Endothelial cell of umbilical vein (primary cell): ENCODE measurements at regions not wholly inside any gene's neighbourhood (a gene's known extent, or its start where the extent isn't known, plus 50 kb on each side); places are given as distances from the start of the nearest gene placed in this dataset.

ENCODE experiments used
- BruUV-seq: library from RNA; stranded (reverse); fragments of 400-500 nt; replicated peaks from 2 replicates; lab custom pipeline; 2021; lab: Mats Ljungman, UMichigan
- CTCF ChIA-PET: fragments of 300-600, 350-600 bp; sonication (Branson Sonifier 250); formaldehyde crosslinking; loops from one replicate; lab custom pipeline; 2021; ENCODE audit warnings: antibody characterized with exemption, inconsistent platforms; lab: Charles Lee
- POLR2A ChIA-PET: fragments of 300-600, 350-600 bp; sonication (Branson Sonifier 250); formaldehyde crosslinking; loops from one replicate; lab custom pipeline; 2021; ENCODE audit warnings: antibody characterized with exemption, inconsistent platforms; lab: Charles Lee
- DNase-seq: peaks from one replicate; pipeline ENCODE4 v3.0.0-alpha.2; 2011; ENCODE audit warnings: low read depth, low spot score
- FAIRE-seq: peaks from 2 replicates; lab custom pipeline; 2011; peaks lifted over from hg19 to GRCh38; lab: Jason Lieb, UNC
- H2AFZ ChIP-seq: 2 replicates; pipeline ENCODE4 v1.6.0; 2012; ENCODE audit warnings: low read depth, low read length, control low read depth, inconsistent platforms
- H3K27ac ChIP-seq: 2 replicates; pipeline ENCODE4 v1.5.1; 2011; ENCODE audit warnings: low read depth, mild to moderate bottlenecking, control low read depth, low read length, moderate library complexity; ENCODE audit not compliant: insufficient read depth
- H3K27me3 ChIP-seq, 2 experiments: 2 replicates each; pipeline versions ENCODE4 v1.6.0 to v1.6.1; 2011; ENCODE audit warnings: low read length in 2 of 2, mixed read lengths in 1 of 2; ENCODE audit not compliant: control insufficient read depth in 2 of 2, insufficient read depth in 2 of 2
- H3K36me3 ChIP-seq, 2 experiments: 2 replicates in 1 of 2; 3 replicates in 1 of 2; pipeline ENCODE4 v1.5.1; 2011; ENCODE audit warnings: low read length in 2 of 2, mild to moderate bottlenecking in 1 of 2, moderate library complexity in 1 of 2; ENCODE audit not compliant: control insufficient read depth in 2 of 2, insufficient read depth in 2 of 2; ENCODE audit errors: extremely low read depth in 1 of 2
- H3K4me1 ChIP-seq: 3 replicates; pipeline ENCODE4 v1.5.1; 2011; ENCODE audit warnings: mild to moderate bottlenecking, low read length; ENCODE audit not compliant: control insufficient read depth, insufficient read depth; ENCODE audit errors: extremely low read depth
- H3K4me2 ChIP-seq: 2 replicates; pipeline ENCODE4 v1.6.1; 2011; ENCODE audit warnings: low read length, control low read depth, mixed read lengths; ENCODE audit not compliant: insufficient read depth
- H3K4me3 ChIP-seq, 3 experiments: fragments of 200-600 bp in 1 of 3; sonication (generic), shearing (Covaris generic) in 1 of 3; replicated peaks in 1 of 3; 2 replicates each; pipeline ENCODE4 v1.5.1; 2011 to 2016; ENCODE audit warnings: control low read depth in 3 of 3, low read length in 3 of 3, mild to moderate bottlenecking in 2 of 3, inconsistent platforms in 1 of 3, low read depth in 1 of 3, moderate library complexity in 1 of 3; ENCODE audit not compliant: insufficient read depth in 1 of 3
- H3K79me2 ChIP-seq: 2 replicates; pipeline ENCODE4 v1.6.0; 2012; ENCODE audit warnings: low read length, inconsistent platforms; ENCODE audit not compliant: control insufficient read depth, insufficient read depth
- H3K9ac ChIP-seq: replicated peaks from 2 replicates; pipeline ENCODE3; 2011; ENCODE audit warnings: low read length, control low read depth; ENCODE audit not compliant: insufficient read depth; ENCODE audit errors: extremely low read depth
- H3K9me1 ChIP-seq: replicated peaks from 3 replicates; pipeline ENCODE4 v1.6.0; 2011; ENCODE audit warnings: mild to moderate bottlenecking, low read length; ENCODE audit not compliant: control insufficient read depth, insufficient read depth; ENCODE audit errors: extremely low read depth
- H3K9me3 ChIP-seq: replicated peaks from 2 replicates; pipeline ENCODE4 v1.5.1; 2012; ENCODE audit warnings: low read length, inconsistent platforms; ENCODE audit not compliant: control insufficient read depth, insufficient read depth
- H4K20me1 ChIP-seq: replicated peaks from 2 replicates; pipeline ENCODE3; 2011; ENCODE audit warnings: mild to moderate bottlenecking, low read length; ENCODE audit not compliant: control insufficient read depth, insufficient read depth; ENCODE audit errors: extremely low read depth
- CTCF ChIP-seq, 2 donors: IDR thresholded peaks; 1 replicate in 1 of 2; 2 replicates in 1 of 2; pipeline ENCODE4 v1.5.1; 2011; ENCODE audit warnings: low read length in 2 of 2, mild to moderate bottlenecking in 2 of 2, moderate library complexity in 2 of 2, control low read depth in 1 of 2, inconsistent platforms in 1 of 2, low read depth in 1 of 2; ENCODE audit not compliant: insufficient read depth in 1 of 2; ENCODE audit errors: extremely low read depth in 1 of 2
- EZH2 ChIP-seq: IDR thresholded peaks from 2 replicates; pipeline ENCODE4 v1.6.1; 2012; ENCODE audit warnings: borderline replicate concordance, low read depth, mild to moderate bottlenecking, moderate library complexity, low read length, inconsistent platforms; ENCODE audit not compliant: severe bottlenecking
- FOS ChIP-seq: IDR thresholded peaks from 2 replicates; pipeline ENCODE4 v1.6.1; 2011; ENCODE audit warnings: mild to moderate bottlenecking, low read length, moderate library complexity, borderline replicate concordance; ENCODE audit not compliant: insufficient read depth
- GATA2 ChIP-seq: IDR thresholded peaks from 2 replicates; pipeline ENCODE4 v1.7.0; 2011; ENCODE audit warnings: low read depth, mild to moderate bottlenecking, moderate library complexity, mixed read lengths, low read length; ENCODE audit not compliant: insufficient read length, insufficient read depth
- JUN ChIP-seq: IDR thresholded peaks from 2 replicates; pipeline ENCODE4 v1.6.1; 2011; ENCODE audit warnings: borderline replicate concordance, low read depth; ENCODE audit not compliant: insufficient read length, insufficient read depth
- MAX ChIP-seq: IDR thresholded peaks from 2 replicates; pipeline ENCODE4 v1.6.1; 2011; ENCODE audit not compliant: insufficient read depth, insufficient read length
- MYC ChIP-seq: IDR thresholded peaks from one replicate; pipeline ENCODE4 v1.6.1; 2011; ENCODE audit warnings: mild to moderate bottlenecking, low read depth, low read length
- POLR2A ChIP-seq: IDR thresholded peaks from 2 replicates; pipeline ENCODE4 v1.6.1; 2012; ENCODE audit warnings: low read depth, mild to moderate bottlenecking, control low read depth, low read length
- POLR2AphosphoS5 ChIP-seq: IDR thresholded peaks from 2 replicates; pipeline ENCODE4 v1.6.1; 2012; ENCODE audit warnings: low read depth, mild to moderate bottlenecking, control low read depth, low read length, moderate library complexity; ENCODE audit not compliant: insufficient read depth
- dilution Hi-C: fragments of 300-500 bp; cut with MboI; formaldehyde crosslinking; loops from one replicate; pipeline ENCODE4 v1.15.0; 2019; ENCODE audit warnings: low sequenced_read_pairs; ENCODE audit not compliant: extremely low pct_ligation_motif_present
- intact Hi-C: fragments of 100-400 bp; cut with micrococcal nuclease; formaldehyde crosslinking; loops from one replicate; pipeline ENCODE4 v1.10.0; 2022

GRCh38 chr3:135337192-135337591 is 542.1 kb downstream of the EPHB1 start:
- no peaks in the 10 kb centered on the region for H3K9me1 ChIP-seq
- FAIRE-seq (no peak), DNase-seq (no peak)
- H2AFZ ChIP-seq = no peak overlapping the region
- intact Hi-C loops (no loop called here), dilution Hi-C loops (no loop called here)
- H3K36me3 ChIP-seq = no peaks in the 10 kb centered on the region
- H3K4me3 ChIP-seq = no peak overlapping the region
- no peaks in the 10 kb centered on the region for H3K4me1 ChIP-seq
- POLR2A ChIA-PET = no interaction called here
- TF ChIP-seq POLR2A (no peak), POLR2AphosphoS5 (no peak), MAX (no peak), EZH2 (no peak), CTCF (IDR thresholded peaks at IDR 0.05; ENCODE audit: extremely low read depth in 1 of 2, insufficient read depth in 1 of 2, low read depth in 1 of 2, low read length in 2 of 2) (no peak), FOS (no peak), JUN (no peak), GATA2 (no peak), MYC (no peak)
- CTCF ChIA-PET = no interaction called here
- BruUV-seq = no TSS peak
- no peak overlapping the region for H3K9ac ChIP-seq
- no peak overlapping the region for H3K4me2 ChIP-seq
- no peaks in the 10 kb centered on the region for H3K79me2 ChIP-seq
- peaks cover 7% of the 10 kb centered on the region for H3K9me3 ChIP-seq
- no peaks in the 10 kb centered on the region for H3K27me3 ChIP-seq
- H3K27ac ChIP-seq = no peak overlapping the region
- no peaks in the 10 kb centered on the region for H4K20me1 ChIP-seq
